IMR-90 (cell line): ENCODE measurements at regions not wholly inside any gene's neighbourhood (a gene's known extent, or its start where the extent isn't known, plus 50 kb on each side); places are given as distances from the start of the nearest gene placed in this dataset.

Experiments used
- ATAC-seq: fragments of 200-7000 bp; cut with Tn5 transposase; 2 replicates; pipeline ENCODE4 v1.9.1; 2020; ENCODE audit warnings: low read depth, mild to moderate bottlenecking, moderate library complexity
- BruUV-seq: library from RNA; stranded (reverse); fragments of 400-500 nt; replicated peaks from 2 replicates; lab custom pipeline; 2021; lab: Mats Ljungman, UMichigan
- CTCF ChIA-PET: fragments of 300-600 bp; formaldehyde crosslinking; extraction: SDS; loops from one replicate; lab custom pipeline; 2021; ENCODE audit warnings: antibody characterized with exemption; lab: Yijun Ruan, JAX
- POLR2A ChIA-PET: fragments of 300-600 bp; sonication (Branson Sonifier 250); formaldehyde crosslinking; loops from one replicate; lab custom pipeline; 2022; ENCODE audit warnings: antibody characterized with exemption; ENCODE audit not compliant: unreplicated experiment; lab: Charles Lee
- DNase-seq: peaks from one replicate; pipeline ENCODE4 v3.0.0; 2013
- H2AFZ ChIP-seq: replicated peaks from 2 replicates; pipeline ENCODE3; 2013; ENCODE audit warnings: low read length, mild to moderate bottlenecking; ENCODE audit not compliant: poor library complexity
- H2AK5ac ChIP-seq: 2 replicates; pipeline ENCODE4 v1.6.1; 2013; ENCODE audit warnings: low read depth, low read length, inconsistent platforms
- H2AK9ac ChIP-seq: replicated peaks from 2 replicates; pipeline ENCODE3; 2013; ENCODE audit warnings: mild to moderate bottlenecking, low read depth, low read length, moderate library complexity; ENCODE audit not compliant: poor library complexity
- H2BK120ac ChIP-seq: 2 replicates; pipeline ENCODE4 v1.6.1; 2013; ENCODE audit warnings: low read depth, low read length, inconsistent platforms
- H2BK15ac ChIP-seq: 3 replicates; pipeline ENCODE4 v1.6.1; 2013; ENCODE audit warnings: low read depth, low read length, inconsistent platforms
- H2BK20ac ChIP-seq: 2 replicates; pipeline ENCODE4 v1.6.1; 2013; ENCODE audit warnings: low read depth, mild to moderate bottlenecking, inconsistent platforms, low read length, moderate library complexity
- H2BK5ac ChIP-seq: 2 replicates; pipeline ENCODE4 v1.6.1; 2013; ENCODE audit warnings: mild to moderate bottlenecking, low read depth, low read length, inconsistent platforms; ENCODE audit not compliant: poor library complexity, severe bottlenecking
- H3K14ac ChIP-seq: replicated peaks from 2 replicates; pipeline ENCODE4 v1.6.1; 2013; ENCODE audit warnings: low read depth, low read length, inconsistent platforms
- H3K18ac ChIP-seq: 2 replicates; pipeline ENCODE4 v1.6.1; 2013; ENCODE audit warnings: low read depth, low read length, control low read depth
- H3K23ac ChIP-seq: 2 replicates; pipeline ENCODE4 v1.6.1; 2013; ENCODE audit warnings: low read depth, low read length, inconsistent platforms
- H3K27ac ChIP-seq: 2 replicates; pipeline ENCODE4 v1.5.1; 2013; ENCODE audit warnings: mild to moderate bottlenecking, control low read depth, low read length; ENCODE audit not compliant: insufficient read depth
- H3K27me3 ChIP-seq: 2 replicates; pipeline ENCODE4 v1.6.1; 2013; ENCODE audit warnings: low read length; ENCODE audit not compliant: control insufficient read depth, insufficient read depth
- H3K36me3 ChIP-seq: 2 replicates; pipeline ENCODE4 v1.6.1; 2013; ENCODE audit warnings: low read length, mixed read lengths; ENCODE audit not compliant: control insufficient read depth, insufficient read depth
- H3K4ac ChIP-seq: 2 replicates; pipeline ENCODE4 v1.6.1; 2013; ENCODE audit warnings: low read depth, low read length, inconsistent platforms
- H3K4me1 ChIP-seq: 2 replicates; pipeline ENCODE4 v1.6.1; 2013; ENCODE audit warnings: low read length, mixed read lengths; ENCODE audit not compliant: control insufficient read depth, insufficient read depth
- H3K4me2 ChIP-seq: 2 replicates; pipeline ENCODE4 v1.6.1; 2013; ENCODE audit warnings: low read depth, mild to moderate bottlenecking, control low read depth, low read length, moderate library complexity
- H3K4me3 ChIP-seq: 2 replicates; pipeline ENCODE4 v1.5.1; 2013; ENCODE audit warnings: low read depth, mild to moderate bottlenecking, control low read depth, low read length, moderate library complexity; ENCODE audit not compliant: insufficient read depth
- H3K56ac ChIP-seq: 2 replicates; pipeline ENCODE4 v1.6.1; 2013; ENCODE audit warnings: low read length, inconsistent platforms; ENCODE audit not compliant: insufficient read depth; ENCODE audit errors: extremely low read depth
- H3K79me1 ChIP-seq, 2 experiments: 2 replicates each; pipeline ENCODE4 v1.6.1; 2013; ENCODE audit warnings: low read length in 2 of 2, inconsistent platforms in 1 of 2, low read depth in 1 of 2
- H3K9ac ChIP-seq: 2 replicates; pipeline ENCODE4 v1.6.1; 2013; ENCODE audit warnings: low read depth, low read length, control low read depth
- H3K9me1 ChIP-seq: 2 replicates; pipeline ENCODE4 v1.6.1; 2013; ENCODE audit warnings: low read length, inconsistent platforms; ENCODE audit not compliant: insufficient read depth
- H3K9me3 ChIP-seq: 2 replicates; pipeline ENCODE4 v1.6.1; 2013; ENCODE audit warnings: low read length; ENCODE audit not compliant: control insufficient read depth, insufficient read depth
- H4K20me1 ChIP-seq: 2 replicates; pipeline ENCODE4 v1.6.1; 2013; ENCODE audit warnings: low read length, inconsistent platforms; ENCODE audit not compliant: insufficient read depth
- H4K5ac ChIP-seq: 2 replicates; pipeline ENCODE4 v1.6.1; 2013; ENCODE audit warnings: mild to moderate bottlenecking, low read depth, low read length, control low read depth
- H4K8ac ChIP-seq, 2 experiments: 2 replicates each; pipeline ENCODE4 v1.6.1; 2013; ENCODE audit warnings: low read depth in 2 of 2, low read length in 2 of 2, control low read depth in 1 of 2, inconsistent platforms in 1 of 2
- H4K91ac ChIP-seq: 2 replicates; pipeline ENCODE4 v1.6.1; 2013; ENCODE audit warnings: low read depth, low read length, inconsistent platforms; ENCODE audit not compliant: insufficient read depth
- BHLHE40 ChIP-seq: fragments of 150-350 bp; IDR thresholded peaks from 2 replicates; pipeline ENCODE4 v1.6.1; 2016; ENCODE audit warnings: mild to moderate bottlenecking, low read depth, low read length
- CEBPB ChIP-seq: IDR thresholded peaks from 2 replicates; pipeline ENCODE4 v1.6.1; 2012; ENCODE audit warnings: low read depth, low read length, improper control_type of control experiment
- CHD1 ChIP-seq: IDR thresholded peaks from 2 replicates; pipeline ENCODE4 v1.6.1; 2012; ENCODE audit warnings: low read depth, low read length, improper control_type of control experiment
- FOS ChIP-seq: fragments of 150-350 bp; IDR thresholded peaks from 2 replicates; pipeline ENCODE4 v1.6.1; 2016; ENCODE audit warnings: low read depth, low read length
- MAFK ChIP-seq: IDR thresholded peaks from 2 replicates; pipeline ENCODE4 v1.6.1; 2012; ENCODE audit warnings: low read depth, low read length, improper control_type of control experiment
- MXI1 ChIP-seq: IDR thresholded peaks from 2 replicates; pipeline ENCODE4 v1.6.1; 2012; ENCODE audit warnings: low read depth, mild to moderate bottlenecking, low read length, moderate library complexity, borderline replicate concordance
- NFE2L2 ChIP-seq: fragments of 150-350 bp; IDR thresholded peaks from 2 replicates; pipeline ENCODE4 v1.6.1; 2016; ENCODE audit warnings: low read depth, mild to moderate bottlenecking, low read length
- RAD21 ChIP-seq: IDR thresholded peaks from 2 replicates; pipeline ENCODE4 v1.6.1; 2012; ENCODE audit warnings: low read length, improper control_type of control experiment
- RCOR1 ChIP-seq: IDR thresholded peaks from 2 replicates; pipeline ENCODE4 v1.6.1; 2012; ENCODE audit warnings: mild to moderate bottlenecking, low read length, improper control_type of control experiment; ENCODE audit not compliant: insufficient replicate concordance
- RFX5 ChIP-seq: IDR thresholded peaks from 2 replicates; pipeline ENCODE4 v1.8.0; 2012; ENCODE audit warnings: low read depth, mild to moderate bottlenecking, low read length, moderate library complexity
- SMC3 ChIP-seq: fragments of 150-350 bp; IDR thresholded peaks from 2 replicates; pipeline ENCODE4 v1.6.1; 2016; ENCODE audit warnings: low read depth, mild to moderate bottlenecking, antibody characterized with exemption, low read length, moderate library complexity
- dilution Hi-C: fragments of 300-500 bp; cut with HindIII; formaldehyde crosslinking; loops from one replicate; pipeline ENCODE4 v1.14.3; 2018; ENCODE audit warnings: low sequenced_read_pairs; ENCODE audit not compliant: unreplicated experiment
- in situ Hi-C: fragments of 300-500 bp; cut with MboI; formaldehyde crosslinking; loops from 3 replicates; pipeline ENCODE4 v1.14.3; 2019; ENCODE audit warnings: low sequenced_read_pairs, inconsistent platforms, mixed read lengths
- intact Hi-C: fragments of 100-400 bp; cut with micrococcal nuclease; formaldehyde crosslinking; loops from 2 replicates; pipeline ENCODE4 v1.10.0; 2022
- TF ChIP-seq, protein P1 (sequence below): fragments of 150-350 bp; IDR thresholded peaks from 2 replicates; pipeline ENCODE4 v1.6.1; 2016; ENCODE audit warnings: low read depth, mild to moderate bottlenecking, low read length, moderate library complexity, borderline replicate concordance
- TF ChIP-seq, protein P2 (sequence below): conservative IDR thresholded peaks from 2 replicates; pipeline ENCODE4 v1.5.1; 2012; ENCODE audit warnings: mild to moderate bottlenecking, low read depth, low read length, improper control_type of control experiment

DNA sequence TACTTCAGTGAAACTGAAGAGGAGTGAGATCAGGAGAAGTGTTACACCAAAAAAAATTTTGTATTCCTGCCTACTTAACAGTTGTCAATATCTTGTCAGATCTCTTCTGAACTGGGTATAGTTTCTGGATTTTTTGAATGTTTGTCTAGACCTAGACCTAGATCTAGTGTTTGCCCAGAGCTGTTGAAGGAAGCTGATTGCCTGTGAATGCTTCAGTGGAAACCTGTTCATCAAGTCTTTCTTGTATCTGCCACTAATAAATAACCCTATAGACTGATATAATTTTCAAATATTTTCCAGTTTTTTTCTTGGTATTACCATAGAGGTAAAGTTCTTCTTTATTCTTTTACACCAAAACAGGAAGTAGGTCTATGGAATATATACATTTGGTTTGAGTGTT is 781.5 kb upstream of the FBXO33 start:
- H3K9me3 ChIP-seq, result peaks cover 7% of the 10 kb centered on the region
- CTCF ChIA-PET, result no interaction called here

More for the DNA sequence above, 781.5 kb upstream of the FBXO33 start:
- no peak overlapping the region for H2AK9ac ChIP-seq
- H3K4me1 ChIP-seq, result no peaks in the 10 kb centered on the region
- H3K4me2 ChIP-seq, result no peak overlapping the region
- H2BK20ac ChIP-seq, result no peak overlapping the region
- H3K27me3 ChIP-seq, result no peaks in the 10 kb centered on the region
- intact Hi-C loops, result no loop called here
- H3K23ac ChIP-seq, result no peak overlapping the region
- DNase-seq, result no peak
- H4K5ac ChIP-seq, result no peak overlapping the region
- no peak overlapping the region for H2AK5ac ChIP-seq
- no peaks in the 10 kb centered on the region for H3K36me3 ChIP-seq
- in situ Hi-C loops, result no loop called here
- no peak overlapping the region for H2BK120ac ChIP-seq
- dilution Hi-C loops, result no loop called here
- TF ChIP-seq, protein P1, sequence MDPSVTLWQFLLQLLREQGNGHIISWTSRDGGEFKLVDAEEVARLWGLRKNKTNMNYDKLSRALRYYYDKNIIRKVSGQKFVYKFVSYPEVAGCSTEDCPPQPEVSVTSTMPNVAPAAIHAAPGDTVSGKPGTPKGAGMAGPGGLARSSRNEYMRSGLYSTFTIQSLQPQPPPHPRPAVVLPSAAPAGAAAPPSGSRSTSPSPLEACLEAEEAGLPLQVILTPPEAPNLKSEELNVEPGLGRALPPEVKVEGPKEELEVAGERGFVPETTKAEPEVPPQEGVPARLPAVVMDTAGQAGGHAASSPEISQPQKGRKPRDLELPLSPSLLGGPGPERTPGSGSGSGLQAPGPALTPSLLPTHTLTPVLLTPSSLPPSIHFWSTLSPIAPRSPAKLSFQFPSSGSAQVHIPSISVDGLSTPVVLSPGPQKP, result no peak
- no peak for TF ChIP-seq CEBPB
- TF ChIP-seq FOS, result no peak
- no peak for TF ChIP-seq BHLHE40
- no peak for TF ChIP-seq RAD21
- TF ChIP-seq MXI1, result no peak
- no peak for TF ChIP-seq RCOR1
- no peak for TF ChIP-seq CHD1
- no peak for TF ChIP-seq MAFK
- TF ChIP-seq, protein P2, sequence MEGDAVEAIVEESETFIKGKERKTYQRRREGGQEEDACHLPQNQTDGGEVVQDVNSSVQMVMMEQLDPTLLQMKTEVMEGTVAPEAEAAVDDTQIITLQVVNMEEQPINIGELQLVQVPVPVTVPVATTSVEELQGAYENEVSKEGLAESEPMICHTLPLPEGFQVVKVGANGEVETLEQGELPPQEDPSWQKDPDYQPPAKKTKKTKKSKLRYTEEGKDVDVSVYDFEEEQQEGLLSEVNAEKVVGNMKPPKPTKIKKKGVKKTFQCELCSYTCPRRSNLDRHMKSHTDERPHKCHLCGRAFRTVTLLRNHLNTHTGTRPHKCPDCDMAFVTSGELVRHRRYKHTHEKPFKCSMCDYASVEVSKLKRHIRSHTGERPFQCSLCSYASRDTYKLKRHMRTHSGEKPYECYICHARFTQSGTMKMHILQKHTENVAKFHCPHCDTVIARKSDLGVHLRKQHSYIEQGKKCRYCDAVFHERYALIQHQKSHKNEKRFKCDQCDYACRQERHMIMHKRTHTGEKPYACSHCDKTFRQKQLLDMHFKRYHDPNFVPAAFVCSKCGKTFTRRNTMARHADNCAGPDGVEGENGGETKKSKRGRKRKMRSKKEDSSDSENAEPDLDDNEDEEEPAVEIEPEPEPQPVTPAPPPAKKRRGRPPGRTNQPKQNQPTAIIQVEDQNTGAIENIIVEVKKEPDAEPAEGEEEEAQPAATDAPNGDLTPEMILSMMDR, result no peak
- no peak for TF ChIP-seq NFE2L2
- TF ChIP-seq RFX5, result no peak
- TF ChIP-seq SMC3, result no peak
- no peak overlapping the region for H3K56ac ChIP-seq
- H4K8ac ChIP-seq, result no peak overlapping the region
- H2AFZ ChIP-seq, result no peak overlapping the region
- no peak for ATAC-seq
- no peak overlapping the region for H3K27ac ChIP-seq
- no peak overlapping the region for H2BK15ac ChIP-seq
- H4K20me1 ChIP-seq, result no peaks in the 10 kb centered on the region
- H3K4ac ChIP-seq, result no peak overlapping the region
- H3K9me1 ChIP-seq, result no peaks in the 10 kb centered on the region
- no peaks in the 10 kb centered on the region for H3K79me1 ChIP-seq
- no peak overlapping the region for H3K4me3 ChIP-seq
- no peak overlapping the region for H4K91ac ChIP-seq
- H3K9ac ChIP-seq, result no peak overlapping the region
- H3K14ac ChIP-seq, result no peak overlapping the region
- no peak overlapping the region for H3K18ac ChIP-seq
- POLR2A ChIA-PET, result no interaction called here
- BruUV-seq, result no TSS peak
- H2BK5ac ChIP-seq, result no peak overlapping the region
